Forelimb muscle (tissue), 1 donor: ENCODE measurements at regions not wholly inside any gene's neighbourhood (a gene's known extent, or its start where the extent isn't known, plus 50 kb on each side); places are given as distances from the start of the nearest gene placed in this dataset.
"Not testable (repeated sequence)": the region's sequence is repeated elsewhere in the genome, so short reads cannot be mapped to it uniquely, and the experiment has no call there.

ENCODE experiments used
- DNase-seq: peaks from one replicate; pipeline ENCODE4 v3.0.0-alpha.2; 2013; ENCODE audit warnings: low read depth

DNA sequence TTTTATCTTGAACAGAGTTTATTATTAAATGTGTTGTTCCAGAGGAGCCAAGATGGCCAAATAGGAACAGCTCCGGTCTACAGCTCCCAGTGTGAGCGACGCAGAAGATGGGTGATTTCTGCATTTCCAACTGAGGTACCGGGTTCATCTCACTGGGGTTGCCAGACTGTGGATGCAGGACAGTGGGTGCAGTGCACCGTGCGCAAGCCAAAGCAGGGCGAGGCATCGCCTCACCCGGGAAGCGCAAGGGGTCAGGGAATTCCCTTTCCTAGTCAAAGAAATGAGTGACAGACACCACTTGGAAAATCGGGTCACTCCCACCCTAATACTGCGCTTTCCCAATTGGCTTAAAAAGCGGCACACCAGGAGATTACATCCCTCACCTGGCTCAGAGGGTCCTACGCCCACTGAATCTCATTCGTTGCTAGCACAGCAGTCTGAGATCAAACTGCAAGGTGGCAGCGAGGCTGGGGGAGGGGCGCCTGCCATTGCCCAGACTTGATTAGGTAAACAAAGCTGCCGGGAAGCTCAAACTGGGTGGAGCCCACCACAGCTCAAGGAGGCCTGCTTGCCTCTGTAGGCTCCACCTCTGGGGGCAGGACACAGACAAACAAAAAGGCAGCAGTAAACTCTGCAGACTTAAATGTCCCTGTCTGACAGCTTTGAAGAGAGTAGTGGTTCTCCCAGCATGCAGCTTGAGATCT, 155.2 kb upstream of the KBTBD8 start:
- not testable (repeated sequence) for DNase-seq

DNA sequence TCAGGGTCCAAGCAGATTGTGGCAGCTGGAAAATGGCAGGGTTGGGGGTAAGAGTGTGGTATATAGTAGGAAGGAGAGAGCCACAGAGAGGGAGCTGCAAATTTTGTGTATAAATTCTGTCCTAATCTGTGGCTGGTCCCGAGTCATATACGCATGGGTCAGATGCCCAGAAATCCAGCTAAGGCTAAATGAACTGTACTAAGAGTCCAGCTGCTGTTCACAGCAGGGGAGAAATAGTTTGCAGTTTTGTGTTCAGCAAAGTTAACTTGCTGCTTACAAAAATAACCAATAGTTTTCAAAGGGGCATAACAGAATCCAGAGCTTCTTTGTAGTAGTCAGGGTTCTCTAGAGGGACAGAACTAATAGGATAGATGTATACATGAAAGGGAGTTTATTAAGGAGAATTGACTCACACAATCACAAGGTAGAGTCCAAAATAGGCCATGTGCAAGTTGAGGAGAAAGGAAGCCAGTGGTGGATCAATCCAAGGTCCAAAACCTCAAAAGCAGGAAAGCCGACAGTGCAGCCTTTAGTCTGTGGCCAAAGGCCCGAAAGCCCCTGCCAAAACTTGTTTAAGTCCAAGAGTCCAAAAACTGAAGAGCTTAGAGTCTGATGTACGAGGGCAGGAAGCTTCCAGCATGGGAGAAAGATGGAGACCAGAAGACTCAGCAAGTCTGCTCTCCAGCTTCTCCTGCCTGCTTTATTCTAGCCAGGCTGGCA, 146.1 kb upstream of the KBTBD8 start:
- DNase-seq: no peak

DNA sequence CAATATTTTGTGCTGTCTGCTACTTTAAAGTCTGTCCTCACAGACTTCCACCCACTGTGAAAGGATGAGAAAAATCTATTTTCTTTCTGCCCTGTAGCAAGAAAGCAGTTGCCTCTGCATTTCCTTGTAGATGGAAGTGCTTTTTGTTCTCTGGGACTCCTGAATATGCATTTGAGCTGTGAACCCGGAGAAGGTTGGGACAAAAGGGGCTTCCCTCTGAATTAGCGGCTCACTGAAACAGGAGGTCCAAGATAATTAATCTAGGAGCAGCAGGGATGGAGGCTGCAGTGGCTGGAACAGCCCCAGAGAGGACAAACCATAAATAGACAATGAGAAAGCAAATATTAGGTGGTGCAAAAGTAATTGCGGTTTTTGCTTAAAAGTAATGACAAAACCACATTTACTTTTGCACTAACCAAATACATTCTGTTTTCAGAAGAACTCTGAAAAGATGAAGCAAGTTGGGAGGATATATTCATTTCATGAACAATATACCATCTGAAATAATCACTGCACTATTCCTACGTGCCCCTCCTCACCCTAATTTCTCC, 143.4 kb upstream of the KBTBD8 start:
- no peak for DNase-seq

DNA sequence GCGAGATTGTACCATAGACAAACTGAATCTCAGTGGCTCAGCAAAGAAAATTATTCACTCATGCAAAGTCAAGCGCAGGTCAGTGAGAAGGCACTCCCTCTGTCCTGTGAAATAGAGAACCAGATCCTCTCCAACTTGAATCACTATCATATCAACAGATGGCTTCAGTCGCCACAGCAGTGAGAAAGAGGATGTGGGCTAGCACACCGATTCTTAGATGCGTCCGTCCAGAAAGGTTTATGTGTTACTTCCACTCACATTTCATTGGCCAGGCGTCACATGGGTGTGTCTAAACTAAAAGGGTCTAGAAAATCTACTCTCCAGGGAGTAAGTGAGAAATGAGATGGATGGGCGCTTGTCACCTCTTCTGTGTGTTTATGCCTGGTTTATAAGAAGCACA, 141.6 kb upstream of the KBTBD8 start:
- no peak for DNase-seq

DNA sequence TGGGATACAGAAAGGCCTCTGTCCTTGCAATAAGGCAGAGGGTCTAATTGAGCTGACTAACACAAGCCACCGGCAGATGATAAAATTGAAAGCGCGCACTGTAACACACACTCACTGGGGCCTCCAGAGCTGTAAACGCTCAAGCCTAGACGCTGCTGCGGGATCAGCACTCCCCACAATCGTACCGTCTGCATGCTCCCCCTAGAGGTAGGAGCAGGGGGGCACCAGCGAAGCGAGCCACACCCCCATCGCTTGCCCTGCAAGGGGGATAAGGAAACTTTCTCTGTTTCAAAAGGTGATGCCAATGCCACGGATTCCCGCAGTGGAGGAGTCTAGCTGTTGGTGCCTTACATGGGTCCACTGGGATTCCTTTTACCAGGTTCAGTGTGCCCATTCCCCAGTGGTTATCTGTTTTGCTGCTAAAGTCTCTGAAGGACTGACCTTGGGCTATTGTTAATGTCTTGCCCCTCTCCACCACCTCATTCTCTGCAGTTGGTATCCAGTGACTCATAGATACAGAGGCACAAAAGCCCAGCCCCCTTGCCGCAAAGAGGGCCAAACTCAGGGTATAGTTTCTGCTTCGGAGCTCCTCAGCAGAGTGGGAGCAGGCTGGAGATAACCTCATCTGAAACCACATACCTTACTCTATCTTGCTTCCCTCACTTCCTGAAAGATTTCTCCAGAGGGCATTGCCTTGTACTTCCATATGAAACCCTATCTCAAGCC, 139.3 kb upstream of the KBTBD8 start:
- no peak for DNase-seq

DNA sequence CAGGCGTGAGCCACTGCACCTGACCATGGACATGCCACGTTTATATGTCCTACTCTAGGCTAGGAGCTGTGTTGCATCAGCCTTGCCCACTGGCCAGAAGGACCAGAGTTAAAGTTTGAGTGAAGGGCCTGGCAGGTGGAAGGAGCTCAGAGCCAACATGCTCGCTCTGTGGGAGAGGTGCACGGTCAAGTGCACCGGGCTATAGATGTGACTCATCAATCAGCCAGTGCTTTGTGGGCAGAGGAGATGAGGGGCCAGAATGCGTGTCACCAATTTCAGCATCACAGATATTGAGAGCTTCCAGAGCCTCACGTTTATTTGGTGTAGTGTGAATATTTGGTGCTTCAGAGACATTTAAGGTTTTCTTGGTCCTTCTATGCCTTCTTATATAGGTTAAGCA, 137.3 kb upstream of the KBTBD8 start:
- DNase-seq: no peak

DNA sequence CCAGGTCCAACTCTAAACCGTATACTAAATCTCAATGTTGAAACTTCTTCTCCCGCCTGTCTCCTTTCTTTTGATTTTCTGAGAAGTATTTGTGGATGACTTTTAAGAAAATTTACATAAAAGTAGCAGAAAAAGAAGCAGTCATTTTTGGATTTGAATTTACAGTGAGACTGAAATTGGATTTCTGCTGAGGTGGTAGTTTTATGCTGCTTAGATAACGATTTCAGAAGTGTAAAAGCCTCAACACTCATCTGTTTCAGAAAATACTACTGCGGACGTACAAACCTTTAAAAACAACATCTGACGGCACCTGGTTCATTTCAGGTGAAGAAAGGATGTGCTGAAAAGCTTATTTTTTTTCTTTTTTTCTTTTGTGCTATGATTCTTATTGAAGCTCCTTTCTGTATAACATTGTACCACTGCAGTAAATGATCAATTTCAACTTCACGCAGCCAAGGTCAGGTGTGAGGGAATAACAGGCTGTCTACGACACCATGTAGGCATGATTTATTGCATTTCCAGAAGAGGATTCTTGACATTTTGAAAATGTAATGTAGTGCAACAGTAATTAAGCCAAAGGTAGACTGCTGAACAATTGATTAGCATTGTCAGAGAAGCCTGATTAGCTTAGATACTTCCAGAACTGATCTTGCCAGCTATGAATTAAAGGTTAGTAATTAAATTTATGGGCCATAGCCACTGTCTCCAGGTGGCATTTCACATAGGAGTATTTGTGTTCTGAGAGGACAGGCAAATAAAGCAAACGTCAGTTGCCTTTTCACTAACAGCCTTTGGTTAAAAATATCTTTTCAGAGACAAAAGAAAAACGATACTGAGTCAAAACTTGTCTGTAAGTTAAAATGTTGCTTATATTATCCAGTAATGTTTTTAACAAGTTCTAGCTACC, 134.6 kb upstream of the KBTBD8 start:
- DNase-seq: no peak

DNA sequence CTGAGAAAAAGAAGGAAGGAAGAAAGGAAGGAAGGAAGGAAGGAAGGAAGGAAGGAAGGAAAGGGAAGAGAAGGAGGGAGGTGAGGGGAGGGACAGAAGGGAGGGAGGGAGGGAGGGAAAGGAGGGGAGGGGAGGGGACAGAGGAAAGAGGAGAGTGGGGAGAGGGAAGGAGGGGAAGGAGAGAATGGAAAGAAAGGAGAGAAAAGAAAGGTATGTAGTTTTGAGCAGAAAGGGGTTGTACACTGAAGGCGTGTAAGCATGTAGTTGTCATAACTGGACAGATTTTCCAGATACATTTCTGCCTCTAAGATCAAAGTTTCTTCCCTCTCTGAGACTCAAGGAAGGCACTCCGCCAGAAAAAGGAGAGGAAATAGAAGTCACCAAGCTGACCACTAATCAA, 113.4 kb upstream of the KBTBD8 start:
- no peak for DNase-seq

DNA sequence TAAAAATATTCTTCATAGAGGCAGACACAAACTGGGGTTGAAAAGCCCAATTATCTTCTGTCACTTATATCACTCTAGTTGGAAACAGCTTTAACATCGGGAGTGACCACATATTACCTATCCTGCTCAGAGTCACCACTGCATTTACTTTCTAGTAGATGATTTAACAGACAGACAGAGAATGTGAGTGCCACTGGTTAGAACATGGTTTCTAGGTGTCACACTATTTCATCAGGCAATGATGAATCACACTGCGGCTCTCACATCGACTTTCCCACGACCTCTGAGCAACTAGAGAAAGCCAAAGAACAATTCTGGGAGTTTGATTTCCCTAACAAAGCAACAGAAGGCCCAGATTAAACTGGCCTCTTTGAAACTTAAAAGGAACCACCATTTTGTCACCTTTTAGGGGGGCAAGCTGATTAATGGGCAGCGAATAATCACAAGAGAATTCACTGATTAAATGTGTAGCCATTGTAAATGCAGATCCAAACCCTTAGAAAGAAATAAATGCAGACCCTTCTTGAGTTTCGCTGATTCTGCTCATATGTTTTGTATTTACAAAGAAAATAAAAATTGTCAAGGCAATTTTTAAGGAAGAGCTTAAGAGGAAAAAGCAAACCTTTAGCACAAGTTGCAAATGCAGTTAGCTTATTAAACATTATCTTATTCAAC, 112.6 kb upstream of the KBTBD8 start:
- no peak for DNase-seq

DNA sequence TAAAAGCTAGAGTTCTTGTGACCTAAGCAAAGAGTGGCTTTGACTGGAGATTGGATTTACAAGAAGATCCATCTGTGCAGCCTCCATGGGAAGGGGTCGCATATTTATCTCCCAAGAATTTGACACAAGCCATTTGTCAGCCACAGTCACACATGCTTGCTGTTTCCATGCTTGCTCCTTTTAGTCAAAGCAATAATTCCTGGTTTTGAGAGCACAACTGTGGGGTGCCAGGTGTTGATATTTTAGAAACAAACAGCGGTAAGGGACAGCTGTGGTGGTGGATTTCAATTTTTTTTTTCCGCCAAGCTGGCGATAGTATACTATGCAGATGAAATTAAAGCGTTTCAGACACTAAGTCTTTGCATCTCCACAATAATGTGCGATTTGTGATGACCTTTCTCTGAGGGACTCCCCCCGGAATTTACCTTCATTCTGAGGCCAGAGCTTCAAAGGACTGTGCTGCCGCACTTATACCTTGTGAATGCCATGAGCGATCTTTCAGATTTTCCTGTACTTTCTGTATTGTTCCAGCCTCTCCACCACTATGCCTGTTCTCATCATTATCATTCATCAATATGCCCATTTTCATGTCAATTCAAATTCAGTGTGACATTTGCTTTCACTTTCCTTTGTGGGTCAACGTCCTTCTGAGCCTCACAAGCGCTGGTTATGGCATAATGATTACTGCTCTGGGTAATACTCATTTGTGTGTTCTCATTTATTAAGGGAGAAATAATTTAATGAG, 108.2 kb upstream of the KBTBD8 start:
- DNase-seq: no peak

DNA sequence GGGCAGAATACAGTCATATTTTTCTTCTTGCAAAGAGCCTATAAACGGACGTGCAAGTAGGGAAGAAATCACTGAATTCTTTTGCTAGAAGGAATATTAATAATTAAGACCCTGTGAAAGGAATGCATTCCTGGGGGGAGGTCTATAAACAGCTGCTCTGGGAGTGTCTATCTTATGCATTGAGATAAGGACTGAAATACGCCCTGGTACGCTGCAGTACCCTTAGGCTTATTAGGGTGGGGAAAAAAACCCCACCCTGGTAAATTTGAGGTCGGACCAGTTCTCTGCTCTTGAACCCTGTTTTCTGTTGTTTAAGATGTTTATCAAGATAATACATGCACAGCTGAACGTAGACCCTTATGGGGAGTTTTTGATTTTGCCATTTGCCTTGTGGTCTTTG, 100.0 kb upstream of the KBTBD8 start:
- no peak for DNase-seq

DNA sequence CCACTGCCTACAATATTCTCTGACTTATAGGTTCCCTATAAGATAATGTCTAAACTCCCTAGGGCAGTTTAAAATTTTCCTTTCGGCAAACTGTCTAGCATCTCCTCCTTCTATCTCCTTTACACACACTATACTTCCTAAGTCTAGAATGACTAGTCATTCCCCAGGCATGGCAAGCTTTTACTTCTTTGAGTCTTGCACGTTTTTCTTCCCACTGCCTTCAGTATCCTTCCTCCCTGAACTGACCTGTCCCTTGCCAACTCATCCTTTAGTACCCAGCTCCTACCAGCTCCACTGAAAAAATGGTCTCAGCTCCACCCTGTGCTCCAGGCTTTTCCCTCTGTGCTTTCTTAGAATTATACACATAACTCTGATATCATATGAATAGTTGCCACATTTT, 93.8 kb upstream of the KBTBD8 start:
- DNase-seq: no peak

DNA sequence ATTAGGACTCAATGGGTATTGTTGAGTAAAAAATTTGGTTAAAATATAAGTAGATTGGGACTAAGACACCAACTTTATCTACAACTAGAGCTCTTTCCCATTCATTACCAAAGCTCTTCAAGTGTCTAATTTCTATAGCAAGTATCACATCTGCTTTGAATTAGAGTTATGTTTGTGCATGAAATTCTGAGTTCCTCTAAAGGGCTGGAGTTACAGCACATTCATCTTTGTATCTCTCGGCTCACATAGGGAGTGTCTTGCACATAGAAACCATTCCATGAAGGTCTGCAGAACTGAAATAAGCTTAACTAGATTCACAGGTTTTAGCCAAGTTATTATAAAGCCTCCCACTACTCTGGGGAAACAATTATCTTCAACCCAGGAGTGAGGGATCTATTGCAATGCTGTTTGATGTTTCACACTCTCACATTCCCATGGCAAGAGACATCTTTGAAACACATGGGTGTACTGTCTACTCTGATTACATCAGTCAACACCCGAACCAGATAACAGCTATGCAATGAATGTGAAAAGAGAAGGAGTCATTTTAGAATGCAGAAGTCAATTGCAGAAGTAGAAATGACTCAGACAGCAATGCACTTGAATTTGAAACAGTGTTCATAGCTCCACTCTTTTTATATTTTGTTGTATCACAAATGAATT, 93.1 kb upstream of the KBTBD8 start:
- DNase-seq: no peak

DNA sequence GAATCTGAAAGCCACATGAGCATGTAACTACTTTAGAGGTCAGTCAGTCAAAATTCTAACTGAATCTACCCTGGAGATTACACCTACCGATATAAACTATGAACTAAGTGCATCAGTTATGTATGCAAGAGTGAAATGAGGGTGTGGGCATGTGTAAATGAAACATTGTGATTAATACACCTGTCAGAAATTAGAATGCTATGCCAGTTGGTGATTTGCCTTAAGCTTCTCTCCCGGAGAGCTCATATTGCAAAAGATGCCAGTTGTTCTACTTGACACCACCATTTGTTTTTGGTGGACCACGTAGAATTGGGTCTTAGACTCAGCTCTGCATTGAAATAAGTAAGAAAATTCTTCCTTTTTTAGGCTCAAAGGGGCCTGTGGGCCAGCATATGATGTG, 91.0 kb upstream of the KBTBD8 start:
- no peak for DNase-seq

DNA sequence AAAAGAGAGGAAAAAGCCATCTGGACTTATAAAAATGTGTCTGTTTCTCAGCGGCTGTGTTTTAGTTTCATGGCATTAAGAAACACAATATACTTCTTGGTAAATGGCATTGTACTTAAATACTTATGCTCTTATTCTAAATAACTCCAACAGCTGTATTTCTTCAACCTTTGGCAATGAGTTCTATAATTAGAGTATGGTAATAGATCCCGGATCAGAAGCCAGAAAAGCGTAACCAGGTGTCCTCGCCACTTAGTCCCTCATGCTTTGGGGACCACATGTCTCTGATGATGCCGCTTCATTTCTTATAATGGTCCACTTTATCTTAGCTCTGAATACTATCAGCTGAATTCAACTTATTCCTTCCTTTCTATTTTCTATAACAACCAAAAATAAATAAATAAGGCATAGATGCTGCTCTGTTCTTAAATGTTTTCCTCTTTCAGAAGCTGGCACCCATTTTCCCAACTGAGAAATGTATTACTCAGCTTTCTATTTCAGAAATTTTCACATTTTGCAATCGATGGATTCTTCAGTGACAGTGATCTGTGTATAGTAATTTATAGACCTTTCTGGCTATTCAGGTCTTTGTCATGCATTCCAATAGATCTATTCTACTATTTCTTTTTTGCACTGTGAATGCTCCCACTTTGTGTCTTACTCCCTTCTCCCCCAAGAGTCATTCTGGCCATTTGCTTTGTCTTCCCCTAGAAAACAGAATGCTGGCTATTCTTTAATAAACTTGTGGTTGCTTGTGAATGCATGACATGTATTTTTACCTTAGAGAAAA, 87.6 kb upstream of the KBTBD8 start:
- no peak for DNase-seq

DNA sequence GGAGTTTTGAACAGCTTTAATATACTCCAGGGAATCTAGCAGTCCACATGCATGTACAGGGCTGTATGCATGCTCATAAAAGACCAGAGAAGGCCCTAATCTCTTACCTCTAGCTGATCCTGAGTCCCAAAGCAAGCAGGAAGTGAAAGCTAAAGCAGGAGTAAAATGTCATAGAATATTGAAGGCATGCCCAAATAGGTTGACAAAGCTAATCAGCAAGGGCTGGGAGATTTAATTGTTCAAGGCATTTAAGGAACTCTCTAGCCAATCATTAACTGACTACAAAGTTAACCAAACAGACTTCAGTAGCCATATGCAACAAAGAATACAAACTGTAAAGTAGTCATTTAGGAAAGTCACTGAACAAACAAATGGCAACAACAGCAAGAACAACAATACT, 85.8 kb upstream of the KBTBD8 start:
- DNase-seq: no peak

DNA sequence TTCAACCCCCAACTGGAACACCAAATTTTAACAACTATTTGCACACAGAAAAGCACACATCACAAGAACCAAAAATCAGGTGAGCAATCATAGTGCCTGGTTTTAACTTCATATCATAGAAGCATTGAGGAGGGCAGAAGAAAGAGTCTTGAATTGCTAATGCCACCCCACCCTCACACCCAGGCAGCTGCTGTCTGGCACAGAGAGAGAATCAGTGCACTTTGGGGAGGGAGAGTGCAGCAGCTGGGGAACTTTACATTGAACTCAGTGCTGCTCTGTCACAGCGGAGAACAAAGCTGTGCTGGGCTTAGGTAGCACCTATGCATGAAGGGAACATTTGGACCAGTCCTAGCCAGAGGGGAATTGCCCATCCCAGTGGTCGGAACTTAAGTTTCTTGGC, 76.0 kb upstream of the KBTBD8 start:
- DNase-seq: no peak

DNA sequence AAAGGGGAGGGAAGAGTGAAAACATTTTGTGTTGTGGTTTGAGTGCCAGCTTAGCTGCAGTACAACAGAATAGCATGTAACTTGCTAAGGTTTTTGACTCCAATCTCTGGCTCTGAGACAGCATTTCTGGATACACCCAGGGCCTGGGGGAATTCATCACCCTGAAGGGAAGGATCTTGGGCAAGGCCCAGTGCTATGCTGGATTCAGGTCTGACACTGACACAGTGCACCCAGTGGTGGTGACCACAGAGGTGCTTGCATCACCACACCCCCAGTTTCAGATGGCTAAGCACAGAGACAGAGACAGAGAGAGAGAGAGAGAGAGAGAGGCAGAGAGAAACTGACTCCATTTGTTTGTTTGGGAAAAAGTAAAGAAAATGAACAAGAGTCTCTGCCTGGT, 74.1 kb upstream of the KBTBD8 start:
- DNase-seq: no peak

DNA sequence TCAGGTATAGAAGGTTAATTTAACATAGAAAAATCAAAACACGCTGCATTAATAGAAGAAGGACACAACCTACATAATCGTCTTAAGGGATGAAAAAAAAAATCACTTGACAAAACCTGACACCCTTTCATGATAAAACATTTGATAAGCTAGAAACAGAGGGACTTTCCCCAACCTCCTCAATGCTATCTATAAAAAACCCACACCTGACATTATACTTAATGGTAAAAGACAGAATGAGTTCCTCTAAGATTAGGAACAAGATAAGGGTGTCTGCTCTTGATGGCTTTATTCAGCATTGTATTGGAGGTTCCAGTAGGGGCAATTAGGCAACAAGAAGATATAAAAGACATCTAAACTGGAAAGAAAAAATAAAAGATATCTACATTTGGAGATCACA, 69.9 kb upstream of the KBTBD8 start:
- no peak for DNase-seq
